ENCODE measurements at regions not wholly inside any gene's neighbourhood (a gene's known extent, or its start where the extent isn't known, plus 50 kb on each side); places are given as distances from the start of the nearest gene placed in this dataset.

GRCh38 chr7:12493407-12493806, 77.1 kb upstream of the SCIN start:
- H3K4me3 ChIP-seq (ENCODE audit: low read depth, low read length), result no peak overlapping the region
- DNase-seq (ENCODE audit: low read depth), result peak; percentile 24
- TF ChIP-seq CTCF (conservative IDR thresholded peaks at IDR 0.05; ENCODE audit: low read depth, low read length), result no peak

GRCh38 chr7:12493863-12494686, 76.4 kb upstream of the SCIN start:
- H3K4me3 ChIP-seq (ENCODE audit: low read depth, low read length), result no peak overlapping the region
- TF ChIP-seq CTCF (conservative IDR thresholded peaks at IDR 0.05; ENCODE audit: low read depth, low read length), result no peak
- DNase-seq (ENCODE audit: low read depth), result no peak

GRCh38 chr7:12494687-12495024, 75.9 kb upstream of the SCIN start:
- no peak overlapping the region for H3K4me3 ChIP-seq (ENCODE audit: low read depth, low read length)
- peak; percentile 37 for TF ChIP-seq CTCF (conservative IDR thresholded peaks at IDR 0.05; ENCODE audit: low read depth, low read length)
- DNase-seq (ENCODE audit: low read depth), result no peak

- H3K4me3 ChIP-seq (ENCODE audit: low read depth, low read length), result peak overlapping the region; percentile 33
- TF ChIP-seq CTCF (conservative IDR thresholded peaks at IDR 0.05; ENCODE audit: low read depth, low read length), result peak; percentile 27
- DNase-seq (ENCODE audit: low read depth), result peak; percentile 71
Observed at GRCh38 chr7:12496901-12497674, 73.4 kb upstream of the SCIN start.

- TF ChIP-seq CTCF (conservative IDR thresholded peaks at IDR 0.05; ENCODE audit: low read depth, low read length), result no peak
- no peak overlapping the region for H3K4me3 ChIP-seq (ENCODE audit: low read depth, low read length)
Observed at GRCh38 chr7:12504149-12504548, 66.4 kb upstream of the SCIN start.

GRCh38 chr7:12508005-12508404, 62.5 kb upstream of the SCIN start:
- no peak overlapping the region for H3K4me3 ChIP-seq (ENCODE audit: low read depth, low read length)
- TF ChIP-seq CTCF (conservative IDR thresholded peaks at IDR 0.05; ENCODE audit: low read depth, low read length), result no peak
- DNase-seq (ENCODE audit: low read depth), result no peak

More at GRCh38 chr7:12504149-12504548, 66.4 kb upstream of the SCIN start:
- DNase-seq (ENCODE audit: low read depth), result no peak
